ENCODE measurements at regions not wholly inside any gene's neighbourhood (a gene's known extent, or its start where the extent isn't known, plus 50 kb on each side); places are given as distances from the start of the nearest gene placed in this dataset.

DNA sequence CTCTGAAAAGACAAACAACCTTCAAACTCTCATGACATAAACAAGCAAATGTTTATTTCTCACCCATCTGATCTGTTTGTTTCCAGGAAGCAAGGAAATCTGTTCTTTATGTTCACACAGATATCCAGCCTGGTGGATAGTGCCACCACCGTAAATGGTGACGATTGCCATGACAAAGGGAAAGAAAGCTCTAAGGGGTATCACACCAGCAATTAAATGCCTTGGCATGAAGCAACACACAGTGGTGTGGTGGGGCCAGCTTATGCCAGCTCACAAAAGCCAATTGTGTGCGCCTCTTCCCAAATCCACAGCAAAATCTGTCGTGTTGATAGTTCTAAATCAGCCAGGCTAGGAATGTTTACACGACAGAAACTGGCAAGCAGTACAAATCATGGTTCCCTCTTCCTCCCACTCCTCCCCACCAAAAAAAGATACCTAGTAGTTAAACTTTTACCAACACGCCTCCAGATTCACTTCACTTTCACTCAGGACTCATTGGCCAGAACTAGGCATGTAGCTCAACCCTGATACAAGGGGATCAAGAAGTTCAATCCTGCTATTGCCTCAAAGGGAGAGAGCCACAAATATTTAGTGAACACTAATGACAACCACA lies 189.2 kb upstream of the SLCO3A1 start:
- Histone ChIP-seq H3K27ac (ENCODE audit: low read depth, low read length) (no peak overlapping the region), H3K4me3 (ENCODE audit: low read length) (no peak overlapping the region), H3K9ac (ENCODE audit: extremely low read depth, low read length, poor library complexity, severe bottlenecking) (no peak overlapping the region), H3K27me3 (ENCODE audit: control insufficient read depth, insufficient read depth, low read length, poor library complexity, severe bottlenecking) (no peaks in the 10 kb centered on the region), H3K36me3 (ENCODE audit: control insufficient read depth, insufficient read depth, low read length) (no peaks in the 10 kb centered on the region), H3K4me1 (ENCODE audit: control insufficient read depth, insufficient read depth, low read length) (no peaks in the 10 kb centered on the region), H3K9me3 (ENCODE audit: control insufficient read depth, low read length) (no peaks in the 10 kb centered on the region)
- no peak for TF ChIP-seq CTCF (conservative IDR thresholded peaks at IDR 0.05)
- DNase-seq = no peak
- Mint-ChIP-seq H3K4me3 (no peak overlapping the region), H3K4me1 (peaks cover 5% of the 10 kb centered on the region), H3K27ac (no peak overlapping the region), H3K27me3 (ENCODE audit: insufficient read depth) (no peaks in the 10 kb centered on the region), H3K9me3 (no peaks in the 10 kb centered on the region), H3K36me3 (ENCODE audit: low read depth) (no peaks in the 10 kb centered on the region)
- WGBS, 2 experiments (ENCODE audit: insufficient coverage in 1 of 2, insufficient read length in 1 of 2) = 86 to 90% methylated on average over 6 of the region's 6 CpGs

- peaks cover 5% of the 10 kb centered on the region for H3K4me1 Mint-ChIP-seq
- Histone ChIP-seq H3K4me3 (ENCODE audit: low read length) (no peak overlapping the region), H3K27ac (ENCODE audit: low read depth, low read length) (no peak overlapping the region), H3K4me1 (ENCODE audit: control insufficient read depth, insufficient read depth, low read length) (no peaks in the 10 kb centered on the region), H3K27me3 (ENCODE audit: control insufficient read depth, insufficient read depth, low read length, poor library complexity, severe bottlenecking) (no peaks in the 10 kb centered on the region), H3K36me3 (ENCODE audit: control insufficient read depth, insufficient read depth, low read length) (no peaks in the 10 kb centered on the region), H3K9ac (ENCODE audit: extremely low read depth, low read length, poor library complexity, severe bottlenecking) (no peak overlapping the region), H3K9me3 (ENCODE audit: control insufficient read depth, low read length) (no peaks in the 10 kb centered on the region)
- no peaks in the 10 kb centered on the region for H3K9me3 Mint-ChIP-seq
- H3K27me3 Mint-ChIP-seq (ENCODE audit: insufficient read depth) = no peaks in the 10 kb centered on the region
- H3K4me3 Mint-ChIP-seq = no peak overlapping the region
- no peak for DNase-seq
- no peak overlapping the region for H3K27ac Mint-ChIP-seq
- 92 to 97% methylated on average over 4 of the region's 4 CpGs for WGBS, 2 experiments (ENCODE audit: insufficient coverage in 1 of 2, insufficient read length in 1 of 2)
- no peaks in the 10 kb centered on the region for H3K36me3 Mint-ChIP-seq (ENCODE audit: low read depth)
- no peak for TF ChIP-seq CTCF (conservative IDR thresholded peaks at IDR 0.05)
These were observed 188.3 kb upstream of the SLCO3A1 start for GRCh38 chr15:91665212-91665611.

DNA sequence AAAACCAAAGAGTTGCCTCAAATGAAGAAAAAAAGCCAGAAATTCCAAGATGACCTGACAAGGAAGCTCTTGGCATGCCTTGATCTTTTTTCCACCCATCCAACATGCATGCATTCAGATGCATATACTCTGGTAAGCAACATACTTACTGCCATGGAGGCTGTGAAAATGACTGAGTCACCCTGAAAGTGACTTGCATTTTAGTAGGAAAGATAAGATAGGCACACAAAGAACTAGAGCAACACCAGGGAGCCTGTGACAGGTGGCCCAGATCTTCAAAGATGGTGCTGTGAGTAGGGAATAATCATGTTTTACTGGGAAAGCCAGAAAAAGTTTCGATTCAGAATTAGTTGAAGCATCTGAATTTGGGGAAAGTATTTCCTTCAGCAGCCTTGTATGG lies 185.1 kb upstream of the SLCO3A1 start:
- peaks cover 9% of the 10 kb centered on the region for H3K27me3 Mint-ChIP-seq (ENCODE audit: insufficient read depth)

More for the DNA sequence above, 185.1 kb upstream of the SLCO3A1 start:
- no peak for TF ChIP-seq CTCF (conservative IDR thresholded peaks at IDR 0.05)
- H3K36me3 Mint-ChIP-seq (ENCODE audit: low read depth) = no peaks in the 10 kb centered on the region
- H3K4me1 Mint-ChIP-seq = peaks cover 5% of the 10 kb centered on the region
- Histone ChIP-seq H3K36me3 (ENCODE audit: control insufficient read depth, insufficient read depth, low read length) (no peaks in the 10 kb centered on the region), H3K27ac (ENCODE audit: low read depth, low read length) (no peak overlapping the region), H3K4me3 (ENCODE audit: low read length) (no peak overlapping the region), H3K9me3 (ENCODE audit: control insufficient read depth, low read length) (no peaks in the 10 kb centered on the region), H3K9ac (ENCODE audit: extremely low read depth, low read length, poor library complexity, severe bottlenecking) (no peak overlapping the region), H3K4me1 (ENCODE audit: control insufficient read depth, insufficient read depth, low read length) (no peaks in the 10 kb centered on the region), H3K27me3 (ENCODE audit: control insufficient read depth, insufficient read depth, low read length, poor library complexity, severe bottlenecking) (no peaks in the 10 kb centered on the region)
- H3K27ac Mint-ChIP-seq = no peak overlapping the region
- DNase-seq = no peak
- WGBS, 2 experiments (ENCODE audit: insufficient coverage in 1 of 2, insufficient read length in 1 of 2) = 89 to 100% methylated on average over 1 of the region's 1 CpG
- H3K9me3 Mint-ChIP-seq = no peaks in the 10 kb centered on the region
- H3K4me3 Mint-ChIP-seq = no peak overlapping the region
